ENCODE measurements at regions not wholly inside any gene's neighbourhood (a gene's known extent, or its start where the extent isn't known, plus 50 kb on each side); places are given as distances from the start of the nearest gene placed in this dataset.
"Not testable (repeated sequence)": the region's sequence is repeated elsewhere in the genome, so short reads cannot be mapped to it uniquely, and the experiment has no call there.

DNA sequence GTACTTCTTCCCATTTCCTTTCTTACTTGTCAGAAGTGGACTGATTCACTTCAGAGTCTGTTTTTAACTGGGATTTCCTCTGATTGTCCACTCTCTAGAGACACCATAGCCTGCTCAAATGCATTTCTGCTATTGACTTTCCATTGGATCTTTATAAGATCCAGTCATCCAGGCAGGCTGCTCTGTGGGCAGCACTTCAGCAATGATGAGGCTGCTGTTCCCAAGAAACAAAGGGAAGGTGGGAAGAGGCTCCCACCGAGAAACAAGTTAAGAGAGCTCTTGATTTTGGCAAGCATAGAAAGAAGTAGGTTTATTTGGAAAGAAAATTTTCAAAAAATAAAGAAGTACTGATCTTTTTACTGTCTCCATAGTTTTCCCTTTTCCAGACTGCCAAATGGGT is 125.8 kb upstream of the STARD13 start:
- ATAC-seq (no peak), DNase-seq (no peak)

DNA sequence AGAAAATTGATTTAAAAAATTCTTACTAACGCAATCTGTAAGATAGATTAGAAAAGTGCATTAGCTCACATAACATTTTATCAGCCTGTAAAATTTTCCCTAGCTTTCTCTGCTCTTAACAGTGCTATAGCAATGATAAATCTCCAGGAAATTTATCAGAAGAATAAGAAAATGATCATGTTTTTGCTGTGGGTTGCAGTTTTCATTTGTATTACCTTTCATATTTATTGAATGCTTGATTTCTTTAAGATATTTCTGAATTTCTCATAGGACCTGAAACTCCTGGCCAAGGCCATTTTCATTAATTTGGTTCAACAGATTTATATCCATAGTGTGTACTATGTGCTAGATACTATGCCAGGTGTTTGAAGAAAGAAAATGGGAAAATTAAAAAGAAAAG is 130.3 kb upstream of the STARD13 start:
- no peak for DNase-seq
- no peak for ATAC-seq

DNA sequence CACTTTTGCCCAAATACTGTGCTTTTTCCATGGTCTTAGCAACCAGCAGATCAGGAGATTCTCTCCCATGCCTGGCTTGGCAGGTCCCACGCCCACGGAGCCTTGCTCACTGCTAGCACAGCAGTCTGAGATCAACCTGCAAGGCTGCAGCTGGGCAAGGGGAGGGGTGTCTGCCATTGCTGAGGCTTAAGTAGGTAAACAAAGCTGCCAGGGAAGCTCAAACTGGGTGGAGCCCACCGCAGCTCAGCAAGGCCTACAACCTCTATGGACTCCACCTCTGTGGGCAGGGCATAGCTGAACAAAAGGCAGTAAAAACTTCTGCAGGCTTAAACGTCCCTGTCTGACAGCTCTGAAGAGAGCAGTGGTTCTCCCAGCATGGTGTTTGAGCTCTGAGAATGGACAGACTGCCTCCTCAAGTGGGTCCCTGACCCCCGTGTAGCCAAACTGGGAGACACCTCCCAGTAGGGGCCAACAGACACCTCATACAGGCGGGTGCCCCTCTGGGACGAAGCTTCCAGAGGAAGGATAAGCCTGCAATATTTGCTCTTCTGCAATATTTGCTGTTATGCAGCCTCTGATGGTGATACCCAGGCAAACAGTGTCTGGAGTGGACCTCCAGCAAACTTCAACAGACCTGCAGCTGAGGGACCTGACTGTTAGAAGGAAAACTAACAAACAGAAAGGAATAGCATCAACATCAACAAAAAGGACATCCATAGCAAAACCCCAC is 132.8 kb upstream of the STARD13 start:
- DNase-seq, ATAC-seq: not testable (repeated sequence)

DNA sequence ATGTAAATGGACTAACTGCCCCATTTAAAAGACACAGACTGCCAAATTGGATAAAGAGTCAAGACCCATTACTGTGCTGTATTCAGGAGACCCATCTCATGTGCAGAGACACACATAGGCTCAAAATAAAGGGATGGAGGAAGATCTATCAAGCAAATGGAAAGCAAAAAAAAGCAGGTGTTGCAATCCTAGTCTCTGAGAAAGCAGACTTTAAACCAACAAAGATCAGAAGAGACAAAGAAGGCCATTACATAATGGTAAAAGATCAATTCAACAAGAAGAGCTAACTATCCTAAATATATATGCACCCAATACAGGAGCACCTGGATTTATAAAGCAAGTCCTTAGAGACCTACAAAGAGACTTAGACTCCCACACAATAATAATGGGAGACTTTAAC is 134.6 kb upstream of the STARD13 start:
- ATAC-seq, DNase-seq: not testable (repeated sequence)

DNA sequence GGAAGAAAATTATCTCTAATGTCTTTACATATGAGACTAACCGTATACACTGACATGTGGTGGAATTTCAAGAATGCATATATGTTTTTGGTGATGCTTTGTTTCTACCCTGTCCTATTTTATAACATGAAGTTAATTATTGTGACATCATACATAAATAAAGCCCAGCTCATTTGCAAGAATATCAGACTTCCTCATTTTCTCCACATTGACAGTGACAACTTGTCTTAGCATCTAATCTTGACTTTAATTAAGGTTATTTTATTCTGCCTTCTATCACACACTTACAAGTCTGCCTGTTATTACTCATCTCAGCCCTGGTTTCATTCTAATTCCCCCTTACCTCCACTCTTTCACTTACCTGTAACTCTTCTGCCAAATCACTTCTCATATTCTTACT is 140.6 kb upstream of the STARD13 start:
- DNase-seq (no peak), ATAC-seq (no peak)

DNA sequence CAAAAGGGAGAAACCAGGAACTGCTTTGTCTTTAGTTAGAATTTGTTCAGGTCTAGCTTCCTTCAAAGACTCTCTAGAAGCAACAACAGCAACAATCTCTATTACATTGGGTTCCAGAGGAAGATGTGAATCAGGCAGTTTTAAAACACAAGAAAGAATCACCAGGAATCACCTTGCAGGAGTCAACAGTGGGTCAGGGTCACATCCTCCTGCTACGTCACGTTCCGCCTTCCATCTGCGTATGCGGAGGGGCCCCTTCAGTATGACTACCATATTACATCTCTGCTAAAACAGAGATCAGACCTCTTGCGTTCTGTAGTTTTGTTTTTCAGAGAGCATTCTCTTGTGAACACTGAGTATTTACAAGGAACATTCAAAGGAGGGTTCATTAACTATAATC is 147.8 kb upstream of the STARD13 start:
- ATAC-seq (no peak), DNase-seq (no peak)

DNA sequence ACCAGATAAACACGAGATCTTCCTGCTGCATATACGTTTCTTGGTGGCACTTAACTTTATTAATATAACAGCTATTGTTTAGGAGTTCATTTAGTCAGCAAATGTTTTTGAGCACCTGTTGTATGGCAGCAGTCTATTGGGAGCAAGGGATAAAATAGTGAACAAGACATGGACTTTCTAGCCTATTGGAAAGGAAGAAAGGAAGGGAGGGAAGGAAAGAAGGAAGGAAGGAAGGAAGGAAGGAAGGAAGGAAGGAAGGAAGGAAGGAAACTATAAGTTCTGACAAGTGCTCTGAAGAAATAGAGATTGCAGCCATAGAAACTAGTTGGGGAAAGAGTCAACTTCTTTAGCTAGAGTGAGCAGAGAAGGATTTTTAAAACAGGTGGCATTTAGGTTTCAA is 149.1 kb upstream of the STARD13 start:
- no peak for DNase-seq
- no peak for ATAC-seq

DNA sequence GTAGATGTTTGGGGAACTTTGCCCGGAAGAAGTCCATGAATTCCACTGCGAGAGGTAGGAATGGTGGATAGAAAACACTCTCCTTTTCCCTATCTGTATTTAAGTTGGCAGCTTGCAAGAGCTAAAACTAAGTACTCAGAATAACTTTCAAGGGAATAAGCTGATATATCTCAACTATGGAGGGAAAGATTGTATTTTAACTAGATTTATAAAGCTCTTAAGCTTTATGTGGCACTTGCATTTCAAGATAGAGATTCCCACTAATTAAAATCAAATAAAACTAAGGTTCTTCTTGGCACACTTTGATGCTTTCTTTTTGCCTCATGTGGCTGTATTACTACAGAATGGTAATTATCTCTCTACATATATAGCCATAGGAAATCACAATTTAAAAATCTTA is 149.7 kb upstream of the STARD13 start:
- no peak for DNase-seq
- ATAC-seq = no peak

DNA sequence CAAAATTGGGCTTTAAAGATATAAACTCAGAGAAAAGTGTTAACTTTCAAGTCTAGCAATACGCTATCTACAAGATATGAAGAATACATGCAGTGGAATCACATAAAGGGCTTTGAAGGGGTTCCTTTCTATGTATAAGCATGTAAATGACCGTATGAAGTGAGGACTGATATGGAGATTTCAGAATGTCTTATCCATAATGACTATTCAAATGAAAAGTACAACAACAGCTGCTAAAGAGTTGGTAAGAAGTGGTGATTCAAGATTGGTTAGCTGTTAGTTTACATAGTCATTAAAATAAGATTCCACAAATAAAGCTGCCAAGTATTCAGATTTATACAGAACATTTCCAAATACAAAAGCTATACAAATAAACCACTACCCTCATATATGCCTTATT is 153.4 kb upstream of the STARD13 start:
- ATAC-seq = no peak
- no peak for DNase-seq

DNA sequence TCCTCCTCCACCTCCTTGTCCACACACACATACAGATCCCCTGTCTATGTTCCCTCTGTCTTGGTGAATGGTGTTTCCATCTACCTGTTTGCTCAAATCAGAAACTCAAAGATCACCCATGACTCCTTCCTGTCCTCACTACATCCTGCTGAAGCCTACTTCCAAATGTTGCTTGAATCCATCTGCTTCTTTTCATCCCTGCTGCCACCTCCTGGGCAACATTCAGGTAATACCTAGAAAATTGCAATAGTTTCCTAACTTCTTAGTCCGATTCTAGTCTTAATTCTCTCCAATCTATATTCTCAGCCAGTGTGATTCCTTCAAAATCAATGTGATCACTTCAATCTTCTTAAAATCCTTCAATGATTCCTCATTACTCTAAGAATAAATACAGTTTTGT is 155.5 kb upstream of the STARD13 start:
- ATAC-seq (no peak), DNase-seq (no peak)

DNA sequence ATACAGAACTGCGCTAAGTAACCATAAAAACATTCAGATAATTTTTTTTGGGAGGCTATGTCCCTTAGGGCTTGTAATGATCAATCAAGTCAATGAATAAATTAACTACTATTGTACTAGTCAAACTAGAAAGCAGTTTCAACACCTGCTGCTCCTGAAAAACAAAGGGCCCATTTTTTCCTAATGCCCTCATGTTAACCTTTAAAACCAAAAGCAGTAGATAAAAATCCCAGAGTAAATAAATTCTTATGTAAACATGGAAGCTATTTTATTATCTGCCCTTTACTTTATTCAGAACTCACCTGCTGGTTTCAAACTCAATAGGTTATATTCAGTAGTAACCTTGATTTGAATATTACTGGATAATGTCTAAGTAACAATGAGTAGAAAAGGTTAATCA is 159.5 kb upstream of the STARD13 start:
- ATAC-seq = no peak

DNA sequence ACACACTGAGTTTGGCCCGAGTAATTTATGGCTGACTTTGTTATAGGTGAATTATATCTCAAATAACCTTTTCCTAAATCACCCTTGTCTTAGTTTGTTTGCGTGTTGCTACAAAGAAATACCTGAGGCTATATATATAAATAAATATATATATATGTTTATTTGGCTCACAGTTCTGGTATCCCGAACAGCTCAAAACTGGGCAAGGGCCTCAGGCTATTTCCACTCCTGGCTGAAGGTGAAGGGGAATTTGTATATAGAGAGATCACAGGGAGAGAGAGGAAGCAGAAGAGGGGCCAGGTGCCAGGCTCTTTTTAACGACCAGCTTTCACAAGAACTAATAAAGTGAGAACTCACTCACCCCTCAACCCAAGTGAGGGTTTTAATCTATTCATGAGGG is 159.9 kb upstream of the STARD13 start:
- ATAC-seq (no peak), DNase-seq (no peak)

More for the DNA sequence above, 159.5 kb upstream of the STARD13 start:
- no peak for DNase-seq

DNA sequence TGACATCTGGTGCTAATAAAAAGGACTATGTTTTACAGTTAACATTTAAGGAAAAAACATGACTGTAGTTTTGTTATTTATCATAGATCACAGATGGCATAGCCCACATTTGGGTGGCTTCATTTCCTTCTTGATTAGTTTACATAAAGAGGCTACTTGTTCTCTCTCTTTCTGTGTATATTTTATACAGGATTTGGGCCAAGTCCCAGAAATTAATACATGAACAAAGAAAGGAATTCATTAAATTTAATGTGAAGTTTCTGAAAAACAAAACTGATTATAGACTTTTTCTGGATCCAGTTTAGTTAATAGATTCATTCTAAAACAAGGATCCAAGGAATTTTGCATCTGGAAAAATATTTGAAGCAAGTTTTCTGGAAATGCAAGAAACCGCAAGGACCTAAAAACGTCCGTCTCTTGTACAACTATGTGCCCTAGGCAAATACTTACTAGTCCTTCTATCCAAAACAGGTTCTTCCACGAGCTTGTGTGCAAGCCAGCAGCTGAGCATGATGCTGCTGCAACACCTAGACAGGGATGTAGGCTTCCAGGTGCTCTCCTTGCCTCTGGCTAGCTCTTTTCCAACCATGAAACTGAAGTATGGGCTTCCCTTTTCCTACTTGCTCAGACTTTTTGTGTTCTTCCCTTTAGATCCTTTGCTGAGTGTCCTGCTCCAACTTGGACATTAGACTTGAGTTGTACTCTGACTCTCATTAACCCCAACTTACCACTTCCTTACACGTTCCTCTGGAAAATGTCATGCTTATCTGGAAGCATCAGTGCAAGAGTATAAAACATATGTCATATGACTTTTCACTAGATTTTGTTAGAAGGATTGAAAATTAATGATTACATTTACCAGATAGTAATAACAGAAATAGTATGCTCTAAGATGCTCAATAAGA is 161.5 kb upstream of the STARD13 start:
- ATAC-seq = no peak
- DNase-seq = no peak

DNA sequence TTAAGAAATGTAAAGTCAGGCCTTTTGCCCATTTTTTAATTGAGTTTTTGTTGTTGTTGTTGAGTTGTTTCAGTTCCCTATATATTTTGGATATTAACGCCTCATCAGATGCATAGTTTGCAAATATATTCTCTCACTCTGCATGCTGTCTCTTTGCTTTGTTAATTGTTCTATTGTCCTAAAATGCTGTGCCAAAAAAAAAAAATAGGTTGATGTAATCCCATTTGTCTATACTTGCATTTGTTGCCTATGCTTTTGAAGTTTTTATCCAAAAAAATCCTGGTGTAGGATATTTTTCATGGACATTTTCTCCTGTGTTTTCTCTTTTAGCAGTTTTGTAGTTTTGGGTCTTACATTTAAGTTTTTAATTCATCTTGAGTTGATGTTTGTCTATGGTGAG is 163.3 kb upstream of the STARD13 start:
- ATAC-seq (no peak), DNase-seq (no peak)

DNA sequence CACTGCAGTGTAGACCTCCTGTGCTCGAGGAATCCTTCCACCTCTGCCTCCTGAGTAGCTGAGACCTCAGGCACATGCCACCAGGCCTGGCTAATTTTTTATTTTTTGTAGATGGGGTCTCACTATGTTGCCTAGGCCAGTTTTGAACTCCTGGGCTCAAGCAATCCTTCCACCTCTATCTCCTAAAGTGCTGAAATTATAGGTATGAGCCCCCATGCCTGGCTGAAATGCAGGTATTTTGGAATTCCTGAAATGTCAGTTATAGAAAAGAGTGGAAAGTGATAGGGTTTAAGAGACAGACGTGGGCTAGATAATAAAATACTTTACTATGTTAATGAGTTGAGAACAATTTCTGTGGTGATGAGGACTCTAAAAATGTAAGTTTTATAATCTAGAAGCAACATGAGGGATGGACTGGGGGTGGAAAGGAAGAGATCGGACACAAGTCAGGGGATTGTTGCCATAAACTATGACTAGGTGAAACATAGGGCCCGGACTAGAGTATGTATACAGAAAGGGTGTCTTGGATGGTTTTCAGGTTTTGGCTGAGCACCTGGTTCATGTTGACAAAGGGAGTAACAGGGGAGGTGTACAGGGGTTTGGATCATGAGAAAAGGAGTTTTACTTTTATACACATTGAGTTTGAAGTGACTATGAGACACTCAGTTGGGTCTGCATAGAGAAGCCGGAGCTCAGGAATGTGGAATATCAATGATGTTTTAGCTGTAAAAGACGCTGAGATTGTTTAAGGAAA is 165.6 kb upstream of the STARD13 start:
- no peak for ATAC-seq
- DNase-seq = no peak

DNA sequence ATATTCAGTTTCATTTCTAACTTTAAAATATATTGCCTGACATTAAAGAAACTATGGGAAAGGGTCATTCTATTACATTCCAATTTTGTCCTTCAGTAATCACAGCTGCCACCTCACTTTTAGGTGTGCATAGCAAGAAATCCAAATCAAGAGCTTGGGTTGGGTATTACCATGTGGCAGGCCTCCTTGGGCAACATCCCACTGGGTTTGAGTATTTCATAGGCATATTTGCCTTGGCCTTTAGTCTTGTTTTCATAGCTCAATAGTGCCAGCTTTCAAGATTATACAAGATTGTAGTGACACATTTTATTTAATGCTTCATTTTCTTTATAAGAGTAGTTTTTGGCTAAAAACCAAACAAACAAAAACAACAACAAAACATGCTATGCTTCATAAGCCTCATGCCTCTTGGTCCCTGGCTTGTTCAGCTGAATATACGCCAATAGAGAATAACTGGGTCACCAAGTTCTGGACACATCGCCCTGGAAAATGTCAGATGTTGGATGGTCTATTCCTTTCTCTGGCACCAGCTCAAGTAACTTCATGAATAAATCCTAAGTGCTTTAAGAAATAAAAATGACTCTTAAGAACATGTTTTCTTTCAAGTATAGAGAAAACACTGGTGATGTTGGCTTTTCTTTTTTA is 167.4 kb upstream of the STARD13 start:
- ATAC-seq (no peak), DNase-seq (no peak)

DNA sequence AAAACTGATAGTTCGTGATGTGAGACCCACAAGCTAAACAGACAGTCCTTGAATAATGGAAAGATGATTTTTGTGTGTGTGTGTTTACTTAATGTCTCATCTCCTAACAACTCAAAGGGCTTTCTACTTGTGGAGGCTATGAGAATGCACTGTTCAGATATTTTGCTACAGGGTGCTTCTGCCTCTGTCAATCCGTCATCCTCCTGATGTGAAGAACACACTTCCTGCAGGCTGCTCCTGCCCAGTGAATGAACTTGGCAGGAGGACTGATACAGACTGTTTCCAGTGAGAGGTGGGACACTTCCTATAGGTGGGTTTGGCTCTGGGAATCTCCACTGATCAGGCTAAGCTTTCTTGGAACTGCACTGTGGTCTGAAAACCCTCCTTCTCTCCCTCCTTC is 168.4 kb upstream of the STARD13 start:
- ATAC-seq = no peak
- DNase-seq = no peak

DNA sequence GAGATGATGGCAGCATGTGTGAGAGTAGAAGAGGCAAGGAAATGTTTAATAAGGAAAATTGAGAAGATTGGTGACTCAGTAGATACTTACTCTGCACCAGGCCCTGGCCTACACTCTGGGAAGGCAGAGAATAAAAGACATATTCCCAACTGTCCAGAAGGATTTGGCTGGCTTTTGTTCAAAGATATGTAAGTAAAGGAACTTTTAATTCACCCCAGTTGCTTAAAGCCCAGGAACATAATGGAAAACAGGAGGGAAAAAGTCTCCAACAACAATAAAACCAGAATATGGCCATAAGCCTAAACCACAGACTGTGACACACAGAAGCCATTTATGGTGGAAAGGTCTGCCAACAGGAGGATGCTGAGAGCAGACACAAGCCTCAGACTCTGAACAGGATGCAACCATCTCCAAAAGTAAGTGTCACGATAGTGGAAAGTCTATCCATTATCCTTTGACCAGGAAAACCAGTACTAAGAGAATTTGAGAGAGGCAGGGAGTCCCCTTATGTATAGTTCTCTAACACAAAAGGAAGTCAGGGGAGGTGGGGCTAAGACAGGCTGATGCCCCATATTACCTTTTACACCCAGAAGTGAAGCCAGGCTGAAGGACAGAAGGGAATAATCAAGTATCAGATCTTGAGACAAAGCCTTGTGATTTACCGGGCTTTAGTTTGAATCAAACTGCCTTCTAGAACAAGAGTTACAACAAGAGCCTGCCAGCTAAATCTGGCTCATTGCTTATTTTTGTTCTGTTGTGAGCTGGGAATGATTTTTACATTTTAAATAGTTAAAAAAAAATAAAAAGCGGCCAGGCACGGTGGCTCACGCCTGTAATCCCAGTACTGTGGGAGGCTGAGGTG is 169.5 kb upstream of the STARD13 start:
- ATAC-seq (no peak), DNase-seq (no peak)

DNA sequence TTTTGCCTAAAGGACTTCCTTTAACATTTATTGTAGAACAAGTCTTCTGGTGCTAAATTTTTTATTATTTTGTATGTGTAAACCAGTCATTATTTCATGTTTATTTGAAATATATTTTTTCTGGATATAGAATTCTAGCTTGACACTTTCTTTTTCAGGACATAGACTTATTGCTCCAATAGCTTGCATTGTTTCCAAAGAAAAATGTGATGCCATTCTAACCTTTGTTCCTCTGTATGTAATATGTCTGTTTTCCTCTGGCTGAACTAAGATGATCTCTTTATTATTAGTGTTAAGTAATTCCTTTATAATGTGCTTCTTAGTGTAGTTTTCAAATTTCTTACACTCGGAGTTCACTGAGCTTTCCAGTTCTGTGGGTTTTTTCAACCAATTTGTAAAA is 174.1 kb upstream of the STARD13 start:
- ATAC-seq = no peak
- no peak for DNase-seq

DNA sequence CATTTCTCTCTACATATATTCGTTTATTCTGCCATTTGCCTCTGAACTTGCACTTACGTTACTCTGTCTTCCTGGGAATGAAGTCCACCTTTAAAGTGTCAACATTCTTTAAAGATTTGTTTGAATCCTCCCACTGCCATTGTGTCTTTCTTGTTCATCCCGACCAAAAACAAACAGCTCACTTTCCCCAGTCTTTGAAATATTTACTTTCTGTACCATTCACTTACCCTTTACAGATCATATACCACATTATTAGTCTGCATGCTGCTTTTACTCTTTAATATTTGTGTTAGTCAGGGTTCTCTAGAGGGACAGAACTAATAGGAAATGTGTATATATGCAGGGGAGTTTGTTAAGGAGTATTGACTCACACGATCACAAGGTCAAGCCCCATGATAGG is 176.6 kb upstream of the STARD13 start:
- no peak for DNase-seq
- ATAC-seq = no peak

DNA sequence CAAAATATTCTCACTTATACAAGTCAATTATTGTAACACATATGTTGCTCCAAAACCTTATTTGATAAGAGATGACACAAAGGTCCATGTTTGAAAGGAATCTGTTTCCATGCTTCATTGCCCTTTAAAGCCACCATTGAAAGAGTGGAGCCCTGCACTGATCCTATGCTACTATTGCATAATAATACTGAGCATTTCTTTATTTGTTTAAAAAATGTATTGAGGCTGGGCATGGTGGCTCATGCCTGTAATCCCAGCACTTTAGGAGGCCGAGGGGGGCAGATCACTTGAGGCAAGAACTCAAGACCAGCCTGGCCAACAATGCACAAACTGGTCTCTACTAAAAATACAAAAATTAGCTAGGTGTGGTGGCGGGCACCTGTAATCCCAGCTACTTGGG is 178.8 kb upstream of the STARD13 start:
- no peak for DNase-seq
- ATAC-seq = no peak

Measured in stimulated activated naive CD8-positive, alpha-beta T cell treated with anti-CD3 and anti-CD28 coated beads, Interleukin-15, Interleukin-2, amounts not matched to agents 100 U/mL and 50 U/mL, for 24 hours (primary cell).